GM12873 (cell line): ENCODE measurements at regions not wholly inside any gene's neighbourhood (a gene's known extent, or its start where the extent isn't known, plus 50 kb on each side); places are given as distances from the start of the nearest gene placed in this dataset.

Source experiments
- TF ChIP-seq, protein P1 (sequence below): IDR thresholded peaks from 2 replicates; pipeline ENCODE4 v1.5.1; 2012; ENCODE audit warnings: low read depth, mild to moderate bottlenecking, moderate library complexity, low read length, control low read depth; ENCODE audit not compliant: insufficient read depth; ENCODE audit errors: missing control alignments

DNA sequence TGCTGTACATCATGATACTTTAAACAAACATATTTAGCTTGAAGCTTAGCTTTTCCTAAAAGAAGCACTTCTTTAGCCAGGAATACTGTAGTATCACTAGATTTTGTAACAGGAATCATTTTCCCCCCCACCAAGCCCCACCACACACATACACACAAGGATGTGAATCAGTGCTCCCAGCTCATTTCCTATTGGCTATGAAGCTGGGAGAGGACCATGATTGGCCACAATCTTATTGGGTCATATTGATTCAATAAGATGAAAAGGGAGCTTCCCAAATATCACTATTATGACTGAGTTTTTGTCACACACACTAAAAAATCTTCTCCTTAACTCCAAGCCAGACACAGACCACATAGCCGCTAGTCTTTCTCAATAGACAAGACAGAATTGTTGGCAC, 140.5 kb upstream of the TNFAIP3 start:
- TF ChIP-seq, protein P1, sequence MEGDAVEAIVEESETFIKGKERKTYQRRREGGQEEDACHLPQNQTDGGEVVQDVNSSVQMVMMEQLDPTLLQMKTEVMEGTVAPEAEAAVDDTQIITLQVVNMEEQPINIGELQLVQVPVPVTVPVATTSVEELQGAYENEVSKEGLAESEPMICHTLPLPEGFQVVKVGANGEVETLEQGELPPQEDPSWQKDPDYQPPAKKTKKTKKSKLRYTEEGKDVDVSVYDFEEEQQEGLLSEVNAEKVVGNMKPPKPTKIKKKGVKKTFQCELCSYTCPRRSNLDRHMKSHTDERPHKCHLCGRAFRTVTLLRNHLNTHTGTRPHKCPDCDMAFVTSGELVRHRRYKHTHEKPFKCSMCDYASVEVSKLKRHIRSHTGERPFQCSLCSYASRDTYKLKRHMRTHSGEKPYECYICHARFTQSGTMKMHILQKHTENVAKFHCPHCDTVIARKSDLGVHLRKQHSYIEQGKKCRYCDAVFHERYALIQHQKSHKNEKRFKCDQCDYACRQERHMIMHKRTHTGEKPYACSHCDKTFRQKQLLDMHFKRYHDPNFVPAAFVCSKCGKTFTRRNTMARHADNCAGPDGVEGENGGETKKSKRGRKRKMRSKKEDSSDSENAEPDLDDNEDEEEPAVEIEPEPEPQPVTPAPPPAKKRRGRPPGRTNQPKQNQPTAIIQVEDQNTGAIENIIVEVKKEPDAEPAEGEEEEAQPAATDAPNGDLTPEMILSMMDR, result no peak

DNA sequence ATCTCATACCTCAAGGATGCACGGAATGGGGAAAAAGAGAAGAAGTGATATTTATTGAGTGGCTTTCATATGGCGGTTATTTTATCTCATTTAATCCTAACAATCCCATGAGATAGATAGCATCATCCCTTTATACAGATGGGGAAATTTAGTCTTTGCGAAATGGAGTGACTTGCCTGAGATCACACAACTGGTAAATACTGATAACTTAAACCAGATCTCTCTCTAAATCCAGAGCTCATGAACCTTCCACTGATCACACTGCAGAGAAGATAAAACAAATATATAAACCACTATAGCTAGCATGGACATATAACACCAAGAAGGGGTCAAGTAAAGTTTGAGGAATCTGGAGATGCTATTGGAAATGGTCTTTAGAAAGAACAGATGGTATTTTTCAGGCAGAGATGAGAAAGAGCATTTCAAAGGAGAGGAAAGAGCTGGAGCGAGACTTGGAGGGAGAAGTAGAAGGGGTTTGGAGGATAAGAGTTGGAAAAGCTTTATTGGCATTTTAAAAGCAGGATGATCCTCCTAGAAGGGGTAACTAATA, 139.8 kb upstream of the TNFAIP3 start:
- TF ChIP-seq, protein P1, result no peak

DNA sequence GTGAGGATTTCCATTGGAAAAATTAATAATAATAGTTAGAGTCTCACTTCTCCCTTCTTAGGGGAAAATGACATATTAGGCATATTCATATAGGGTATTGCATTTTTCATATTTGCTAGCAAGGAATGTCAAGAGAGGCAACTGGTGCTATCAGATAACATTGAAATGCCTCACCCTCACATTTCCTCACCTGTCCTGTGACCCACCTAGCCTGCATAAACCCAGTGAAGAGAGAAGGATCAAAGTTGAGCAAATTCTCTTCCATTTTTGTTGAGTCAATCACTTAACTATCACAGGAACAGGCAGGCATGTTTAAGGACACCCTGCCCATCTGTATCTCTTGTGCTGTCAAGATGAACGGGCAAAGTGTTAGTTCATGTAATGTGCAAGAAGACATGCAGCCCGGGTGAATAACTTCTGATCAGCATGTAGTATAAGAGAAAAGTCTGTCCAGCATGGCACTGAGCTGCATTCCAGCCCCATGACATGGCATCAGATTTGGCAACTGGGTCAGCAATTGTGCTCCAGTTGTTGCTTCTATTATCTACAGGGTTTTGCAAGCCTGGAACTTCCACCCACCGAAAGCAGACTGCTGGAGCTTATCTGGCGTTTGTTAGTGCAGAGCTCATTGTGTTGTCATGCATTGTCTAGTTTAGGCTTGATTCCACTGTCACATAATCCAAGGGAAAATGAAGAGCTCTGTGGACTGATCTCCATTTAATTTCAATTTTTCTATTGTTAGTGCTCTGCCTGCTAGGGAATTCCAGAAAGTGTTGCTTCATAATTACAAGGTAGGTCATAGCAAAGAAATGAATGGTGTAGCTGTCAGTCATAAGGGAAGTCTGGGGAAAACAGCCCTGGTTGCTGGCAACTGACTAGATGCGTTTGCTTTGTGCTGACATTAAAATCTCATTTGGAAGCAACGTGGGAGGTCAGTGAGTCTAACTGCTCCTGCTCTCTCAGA, 138.4 kb upstream of the TNFAIP3 start:
- TF ChIP-seq, protein P1, result no peak

DNA sequence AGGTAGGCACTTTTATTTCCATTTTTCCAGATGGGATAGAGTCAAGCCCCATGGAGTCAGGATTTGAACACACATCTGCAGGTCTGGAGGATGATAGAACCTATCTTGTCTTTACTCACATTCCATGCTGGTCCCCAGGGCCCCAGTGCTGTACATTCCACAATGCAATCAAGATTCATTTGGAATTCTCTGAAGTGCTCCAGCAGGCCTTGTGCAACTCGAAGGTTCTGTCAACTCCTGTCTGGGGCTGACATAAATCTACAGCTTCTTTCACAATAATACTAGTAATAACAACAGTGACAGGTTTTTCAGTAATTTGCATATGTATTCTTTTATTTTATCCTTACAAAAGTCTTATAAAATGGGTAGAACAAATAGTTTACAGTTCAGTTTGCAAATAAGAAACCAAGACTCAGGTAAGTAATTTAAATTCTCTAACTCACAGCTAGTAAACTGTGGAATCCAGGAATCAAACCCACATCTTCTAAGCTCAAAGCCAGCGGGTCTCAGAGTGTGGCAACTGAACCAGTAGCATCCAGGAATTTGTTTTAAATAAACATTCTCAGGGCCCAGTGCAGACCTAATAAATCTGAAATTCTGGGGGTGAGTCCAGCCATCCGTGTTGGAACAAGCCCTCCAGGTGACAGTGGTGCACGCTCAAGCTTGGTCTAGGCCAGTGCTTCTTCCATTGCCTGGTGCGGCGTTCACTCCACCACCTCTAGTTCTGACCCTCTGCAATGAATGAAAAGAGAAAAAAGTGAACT, 137.0 kb upstream of the TNFAIP3 start:
- TF ChIP-seq, protein P1, result no peak

DNA sequence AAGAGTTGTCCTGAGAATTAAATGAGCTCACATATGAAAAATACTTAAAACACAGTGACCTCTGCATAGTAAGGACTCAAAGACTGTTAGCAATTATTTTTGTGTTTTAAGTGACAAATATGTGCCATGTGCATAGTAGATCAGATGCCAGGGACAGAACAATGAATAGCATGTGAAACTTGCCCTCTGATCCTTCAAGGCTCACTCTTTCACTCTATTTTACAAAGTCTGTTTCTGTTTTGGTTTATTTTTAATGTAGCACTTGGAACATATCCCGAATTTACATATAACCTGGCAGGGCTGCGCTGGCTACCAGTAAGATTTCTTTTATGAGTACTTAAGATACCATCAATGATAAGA, 135.5 kb upstream of the TNFAIP3 start:
- TF ChIP-seq, protein P1, result no peak

DNA sequence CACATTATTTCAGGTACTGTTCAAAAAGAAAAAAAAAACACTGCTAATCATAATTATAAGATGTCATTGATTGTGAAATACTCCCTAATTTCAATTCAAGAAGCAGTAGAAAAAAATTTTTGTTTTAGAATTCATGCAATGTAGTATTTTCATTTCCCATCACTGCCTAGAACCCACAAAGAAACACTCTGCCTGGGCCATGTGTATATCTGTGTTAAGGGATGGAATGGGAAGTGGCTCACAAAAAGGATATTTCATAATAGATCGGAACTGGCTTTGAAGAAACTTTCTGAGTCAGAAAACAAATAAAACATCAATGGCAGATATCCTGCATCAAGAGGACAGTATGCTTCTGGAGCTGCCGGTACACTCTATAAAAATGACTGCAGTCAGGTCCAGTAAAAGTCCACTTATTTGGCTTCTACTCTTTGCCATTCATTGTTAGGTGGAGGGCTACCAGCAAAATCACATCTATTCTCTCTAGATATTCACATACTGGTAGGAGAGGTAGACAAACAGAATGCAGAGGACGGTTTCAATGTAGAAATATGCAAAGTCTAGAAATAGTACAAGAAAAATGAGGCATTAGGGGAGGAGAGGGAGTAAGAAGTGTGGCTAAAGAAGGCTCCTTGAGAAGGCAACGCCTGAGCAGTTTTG, 135.0 kb upstream of the TNFAIP3 start:
- TF ChIP-seq, protein P1, result no peak
